ENCODE measurements at regions not wholly inside any gene's neighbourhood (a gene's known extent, or its start where the extent isn't known, plus 50 kb on each side); places are given as distances from the start of the nearest gene placed in this dataset.

GRCh38 chr1:166327886-166328285 lies 161.1 kb upstream of the FAM78B start:
- H3K4me3 ChIP-seq (ENCODE audit: low read length) = no peak overlapping the region
- DNase-seq (ENCODE audit: low read depth) = no peak
- no peak for TF ChIP-seq CTCF (IDR thresholded peaks at IDR 0.05; ENCODE audit: insufficient read depth, low read depth, low read length, missing control alignments)

GRCh38 chr1:166328956-166329355 lies 162.2 kb upstream of the FAM78B start:
- no peak overlapping the region for H3K4me3 ChIP-seq (ENCODE audit: low read length)
- no peak for DNase-seq (ENCODE audit: low read depth)
- TF ChIP-seq CTCF (IDR thresholded peaks at IDR 0.05; ENCODE audit: insufficient read depth, low read depth, low read length, missing control alignments) = no peak

- H3K4me3 ChIP-seq (ENCODE audit: low read length) = no peak overlapping the region
- TF ChIP-seq CTCF (IDR thresholded peaks at IDR 0.05; ENCODE audit: insufficient read depth, low read depth, low read length, missing control alignments) = no peak
- no peak for DNase-seq (ENCODE audit: low read depth)
These were observed 163.3 kb upstream of the FAM78B start for GRCh38 chr1:166330096-166330495.

- DNase-seq (ENCODE audit: low read depth) = no peak
- H3K4me3 ChIP-seq (ENCODE audit: low read length) = no peak overlapping the region
- no peak for TF ChIP-seq CTCF (IDR thresholded peaks at IDR 0.05; ENCODE audit: insufficient read depth, low read depth, low read length, missing control alignments)
These were observed 171.3 kb upstream of the FAM78B start for GRCh38 chr1:166338105-166338504.

GRCh38 chr1:166340709-166341108 lies 173.9 kb upstream of the FAM78B start:
- TF ChIP-seq CTCF (IDR thresholded peaks at IDR 0.05; ENCODE audit: insufficient read depth, low read depth, low read length, missing control alignments) = no peak
- no peak for DNase-seq (ENCODE audit: low read depth)
- no peak overlapping the region for H3K4me3 ChIP-seq (ENCODE audit: low read length)

- no peak overlapping the region for H3K4me3 ChIP-seq (ENCODE audit: low read length)
- no peak for TF ChIP-seq CTCF (IDR thresholded peaks at IDR 0.05; ENCODE audit: insufficient read depth, low read depth, low read length, missing control alignments)
- no peak for DNase-seq (ENCODE audit: low read depth)
These were observed 176.5 kb upstream of the FAM78B start for GRCh38 chr1:166343276-166343675.

- DNase-seq (ENCODE audit: low read depth) = no peak
- TF ChIP-seq CTCF (IDR thresholded peaks at IDR 0.05; ENCODE audit: insufficient read depth, low read depth, low read length, missing control alignments) = no peak
- H3K4me3 ChIP-seq (ENCODE audit: low read length) = no peak overlapping the region
These were observed 183.7 kb upstream of the FAM78B start for GRCh38 chr1:166350490-166350889.

Measured in epithelial cell of esophagus (primary cell).